ENCODE measurements at regions not wholly inside any gene's neighbourhood (a gene's known extent, or its start where the extent isn't known, plus 50 kb on each side); places are given as distances from the start of the nearest gene placed in this dataset.

GRCh38 chr17:69773081-69773480 lies 301.9 kb upstream of the KCNJ16 start:
- no peak for DNase-seq

- DNase-seq = no peak
Measured at GRCh38 chr17:69779378-69780214, 295.4 kb upstream of the KCNJ16 start.

- DNase-seq = no peak
Measured at GRCh38 chr17:69783865-69784264, 291.2 kb upstream of the KCNJ16 start.

GRCh38 chr17:69788957-69789356 lies 286.1 kb upstream of the KCNJ16 start:
- no peak for DNase-seq

GRCh38 chr17:69796078-69796477 lies 278.9 kb upstream of the KCNJ16 start:
- no peak for DNase-seq

- DNase-seq = no peak
Measured at GRCh38 chr17:69800870-69801269, 274.2 kb upstream of the KCNJ16 start.

- no peak for DNase-seq
Measured at GRCh38 chr17:69801368-69801767, 273.7 kb upstream of the KCNJ16 start.

- DNase-seq = no peak
Measured at GRCh38 chr17:69802045-69802740, 272.8 kb upstream of the KCNJ16 start.

- no peak for DNase-seq
Measured at GRCh38 chr17:69809331-69809730, 265.7 kb upstream of the KCNJ16 start.

- no peak for DNase-seq
Measured at GRCh38 chr17:69810326-69810965, 264.6 kb upstream of the KCNJ16 start.

GRCh38 chr17:69812240-69812837 lies 262.7 kb upstream of the KCNJ16 start:
- no peak for DNase-seq

GRCh38 chr17:69814031-69814430 lies 261.0 kb upstream of the KCNJ16 start:
- no peak for DNase-seq

- DNase-seq = no peak
Measured at GRCh38 chr17:69815406-69815805, 259.6 kb upstream of the KCNJ16 start.

- no peak for DNase-seq
Measured at GRCh38 chr17:69818467-69818866, 256.6 kb upstream of the KCNJ16 start.

- DNase-seq = no peak
Measured at GRCh38 chr17:69819316-69820087, 255.5 kb upstream of the KCNJ16 start.

GRCh38 chr17:69820876-69821473 lies 254.1 kb upstream of the KCNJ16 start:
- no peak for DNase-seq

GRCh38 chr17:69822314-69822875 lies 252.6 kb upstream of the KCNJ16 start:
- DNase-seq = no peak

- no peak for DNase-seq
Measured at GRCh38 chr17:69828087-69828486, 246.9 kb upstream of the KCNJ16 start.

- DNase-seq = no peak
Measured at GRCh38 chr17:69834494-69834893, 240.5 kb upstream of the KCNJ16 start.

GRCh38 chr17:69851736-69852135 lies 223.3 kb upstream of the KCNJ16 start:
- DNase-seq = no peak

- no peak for DNase-seq
Measured at GRCh38 chr17:69853541-69854224, 221.3 kb upstream of the KCNJ16 start.

Measured in KG1 (cell line).